Stomach (tissue), 4 donors: ENCODE measurements at regions not wholly inside any gene's neighbourhood (a gene's known extent, or its start where the extent isn't known, plus 50 kb on each side); places are given as distances from the start of the nearest gene placed in this dataset.

Experiments used
- POLR2AphosphoS5 ChIP-seq, 3 donors: sonication (generic); formaldehyde crosslinking; IDR thresholded peaks; one replicate each; pipeline ENCODE4 v1.6.1; 2016; ENCODE audit warnings: antibody characterized with exemption in 3 of 3
- TF ChIP-seq, protein P1 (sequence below), 7 experiments: fragments of 450-650 bp in 4 of 7; fragments of 200-600 bp in 3 of 7; sonication (generic) in 3 of 7; IDR thresholded peaks; one replicate each; pipeline ENCODE4 v1.5.1; 2016 to 2019; ENCODE audit warnings: antibody characterized with exemption in 7 of 7, control low read depth in 2 of 7, mild to moderate bottlenecking in 1 of 7

DNA sequence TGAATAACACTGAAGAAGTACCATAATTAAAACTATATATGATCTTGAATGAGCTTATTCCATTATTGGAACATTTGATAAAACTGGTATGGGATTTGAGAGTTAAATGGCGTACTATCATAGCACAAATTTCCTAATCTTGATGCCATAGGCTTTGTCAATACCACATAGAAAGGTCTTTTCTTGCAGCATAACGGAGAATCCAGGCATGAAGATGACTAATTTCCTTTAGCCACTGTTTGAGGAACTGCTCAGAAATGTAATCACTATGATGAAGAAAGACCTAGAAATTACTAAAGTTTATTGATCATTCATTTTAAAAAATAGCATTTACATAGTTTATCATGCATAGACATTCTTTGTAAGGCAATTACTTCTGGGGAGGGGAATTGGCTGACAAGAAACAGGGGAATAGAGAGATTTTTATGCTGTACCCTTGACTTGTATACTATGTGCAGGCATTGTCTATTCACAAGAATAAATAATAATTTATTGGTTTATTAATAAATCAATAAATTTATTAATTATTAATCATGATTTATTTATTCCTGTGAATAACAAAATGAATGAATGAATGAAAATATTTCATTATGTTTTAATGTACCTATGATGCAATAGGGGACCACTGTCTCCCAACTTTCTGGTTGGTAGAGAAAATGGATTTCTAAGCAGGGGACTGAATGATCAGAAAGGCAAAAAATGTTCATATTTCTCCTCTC lies 2676.6 kb downstream of the PCDH9 start:
- TF ChIP-seq, protein P1, sequence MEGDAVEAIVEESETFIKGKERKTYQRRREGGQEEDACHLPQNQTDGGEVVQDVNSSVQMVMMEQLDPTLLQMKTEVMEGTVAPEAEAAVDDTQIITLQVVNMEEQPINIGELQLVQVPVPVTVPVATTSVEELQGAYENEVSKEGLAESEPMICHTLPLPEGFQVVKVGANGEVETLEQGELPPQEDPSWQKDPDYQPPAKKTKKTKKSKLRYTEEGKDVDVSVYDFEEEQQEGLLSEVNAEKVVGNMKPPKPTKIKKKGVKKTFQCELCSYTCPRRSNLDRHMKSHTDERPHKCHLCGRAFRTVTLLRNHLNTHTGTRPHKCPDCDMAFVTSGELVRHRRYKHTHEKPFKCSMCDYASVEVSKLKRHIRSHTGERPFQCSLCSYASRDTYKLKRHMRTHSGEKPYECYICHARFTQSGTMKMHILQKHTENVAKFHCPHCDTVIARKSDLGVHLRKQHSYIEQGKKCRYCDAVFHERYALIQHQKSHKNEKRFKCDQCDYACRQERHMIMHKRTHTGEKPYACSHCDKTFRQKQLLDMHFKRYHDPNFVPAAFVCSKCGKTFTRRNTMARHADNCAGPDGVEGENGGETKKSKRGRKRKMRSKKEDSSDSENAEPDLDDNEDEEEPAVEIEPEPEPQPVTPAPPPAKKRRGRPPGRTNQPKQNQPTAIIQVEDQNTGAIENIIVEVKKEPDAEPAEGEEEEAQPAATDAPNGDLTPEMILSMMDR (IDR thresholded peaks at IDR 0.05) = no peak
- TF ChIP-seq POLR2AphosphoS5 (IDR thresholded peaks at IDR 0.05) = no peak
